ENCODE measurements at regions not wholly inside any gene's neighbourhood (a gene's known extent, or its start where the extent isn't known, plus 50 kb on each side); places are given as distances from the start of the nearest gene placed in this dataset.

- TF ChIP-seq, protein P1, sequence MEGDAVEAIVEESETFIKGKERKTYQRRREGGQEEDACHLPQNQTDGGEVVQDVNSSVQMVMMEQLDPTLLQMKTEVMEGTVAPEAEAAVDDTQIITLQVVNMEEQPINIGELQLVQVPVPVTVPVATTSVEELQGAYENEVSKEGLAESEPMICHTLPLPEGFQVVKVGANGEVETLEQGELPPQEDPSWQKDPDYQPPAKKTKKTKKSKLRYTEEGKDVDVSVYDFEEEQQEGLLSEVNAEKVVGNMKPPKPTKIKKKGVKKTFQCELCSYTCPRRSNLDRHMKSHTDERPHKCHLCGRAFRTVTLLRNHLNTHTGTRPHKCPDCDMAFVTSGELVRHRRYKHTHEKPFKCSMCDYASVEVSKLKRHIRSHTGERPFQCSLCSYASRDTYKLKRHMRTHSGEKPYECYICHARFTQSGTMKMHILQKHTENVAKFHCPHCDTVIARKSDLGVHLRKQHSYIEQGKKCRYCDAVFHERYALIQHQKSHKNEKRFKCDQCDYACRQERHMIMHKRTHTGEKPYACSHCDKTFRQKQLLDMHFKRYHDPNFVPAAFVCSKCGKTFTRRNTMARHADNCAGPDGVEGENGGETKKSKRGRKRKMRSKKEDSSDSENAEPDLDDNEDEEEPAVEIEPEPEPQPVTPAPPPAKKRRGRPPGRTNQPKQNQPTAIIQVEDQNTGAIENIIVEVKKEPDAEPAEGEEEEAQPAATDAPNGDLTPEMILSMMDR (IDR thresholded peaks at IDR 0.05), result no peak
- no peak for TF ChIP-seq POLR2A (IDR thresholded peaks at IDR 0.05)
These were observed 1149.0 kb upstream of the USP15 start for GRCh38 chr12:61111218-61111617.

Measured in right lobe of liver (tissue), 4 donors.